Lower lobe of right lung (tissue), 2 donors: ENCODE measurements at regions not wholly inside any gene's neighbourhood (a gene's known extent, or its start where the extent isn't known, plus 50 kb on each side); places are given as distances from the start of the nearest gene placed in this dataset.

Source experiments
- ATAC-seq, 2 donors: fragments of 200-7000 bp; cut with Tn5 transposase; one replicate each; pipeline ENCODE4 v1.9.1; 2020 to 2022; ENCODE audit warnings: mild to moderate bottlenecking in 2 of 2, moderate library complexity in 2 of 2
- DNase-seq: peaks from one replicate; pipeline ENCODE4 v3.0.0-alpha.2; 2020
- H3K27ac ChIP-seq: fragments of 200-600 bp; one replicate; pipeline ENCODE4 v1.8.0; 2022
- H3K27me3 ChIP-seq: fragments of 200-600 bp; one replicate; pipeline ENCODE4 v1.8.0; 2022; ENCODE audit warnings: low read depth
- H3K36me3 ChIP-seq: fragments of 200-600 bp; one replicate; pipeline ENCODE4 v1.8.0; 2022; ENCODE audit warnings: mild to moderate bottlenecking
- H3K4me1 ChIP-seq: fragments of 200-600 bp; one replicate; pipeline ENCODE4 v1.8.0; 2022
- H3K4me3 ChIP-seq: fragments of 200-600 bp; one replicate; pipeline ENCODE4 v1.8.0; 2022; ENCODE audit warnings: mild to moderate bottlenecking
- H3K9me3 ChIP-seq: fragments of 200-600 bp; one replicate; pipeline ENCODE4 v1.8.0; 2022
- intact Hi-C: fragments of 100-400 bp; cut with DNase I; formaldehyde crosslinking; loops from one replicate; pipeline ENCODE4 v1.11.0; 2022
- TF ChIP-seq, protein P1 (sequence below): fragments of 200-600 bp; IDR thresholded peaks from one replicate; pipeline ENCODE4 v1.8.0; 2022; ENCODE audit warnings: antibody characterized with exemption, mild to moderate bottlenecking
- donor health status: DM: no; HTN: yes; CAD: no; lungs with severe emphysema.

DNA sequence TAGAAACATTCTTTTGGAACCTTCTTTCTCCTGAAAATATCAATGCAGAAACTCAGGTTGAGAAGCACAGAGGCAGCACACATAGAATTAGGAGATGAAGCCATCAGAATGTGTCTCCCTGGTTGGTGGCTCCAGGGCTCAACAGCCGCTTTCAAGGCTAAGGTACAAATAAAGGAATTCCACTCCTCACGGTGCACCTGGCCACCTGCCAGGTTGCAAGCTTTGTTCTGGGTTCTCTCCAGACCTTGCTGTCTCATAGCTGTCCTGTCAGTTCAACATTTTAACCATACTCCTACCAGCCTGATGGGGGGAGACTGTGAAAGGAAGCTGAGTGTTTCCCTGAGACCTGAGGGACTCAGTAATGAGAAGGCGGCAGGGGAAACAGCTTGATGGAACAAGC is 96.3 kb upstream of the HPF1 start:
- Histone ChIP-seq H3K9me3 (no peaks in the 10 kb centered on the region), H3K4me1 (no peaks in the 10 kb centered on the region), H3K27me3 (no peaks in the 10 kb centered on the region), H3K36me3 (no peaks in the 10 kb centered on the region), H3K4me3 (no peak overlapping the region), H3K27ac (no peak overlapping the region)
- TF ChIP-seq, protein P1, sequence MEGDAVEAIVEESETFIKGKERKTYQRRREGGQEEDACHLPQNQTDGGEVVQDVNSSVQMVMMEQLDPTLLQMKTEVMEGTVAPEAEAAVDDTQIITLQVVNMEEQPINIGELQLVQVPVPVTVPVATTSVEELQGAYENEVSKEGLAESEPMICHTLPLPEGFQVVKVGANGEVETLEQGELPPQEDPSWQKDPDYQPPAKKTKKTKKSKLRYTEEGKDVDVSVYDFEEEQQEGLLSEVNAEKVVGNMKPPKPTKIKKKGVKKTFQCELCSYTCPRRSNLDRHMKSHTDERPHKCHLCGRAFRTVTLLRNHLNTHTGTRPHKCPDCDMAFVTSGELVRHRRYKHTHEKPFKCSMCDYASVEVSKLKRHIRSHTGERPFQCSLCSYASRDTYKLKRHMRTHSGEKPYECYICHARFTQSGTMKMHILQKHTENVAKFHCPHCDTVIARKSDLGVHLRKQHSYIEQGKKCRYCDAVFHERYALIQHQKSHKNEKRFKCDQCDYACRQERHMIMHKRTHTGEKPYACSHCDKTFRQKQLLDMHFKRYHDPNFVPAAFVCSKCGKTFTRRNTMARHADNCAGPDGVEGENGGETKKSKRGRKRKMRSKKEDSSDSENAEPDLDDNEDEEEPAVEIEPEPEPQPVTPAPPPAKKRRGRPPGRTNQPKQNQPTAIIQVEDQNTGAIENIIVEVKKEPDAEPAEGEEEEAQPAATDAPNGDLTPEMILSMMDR = no peak
- no peak for ATAC-seq
- intact Hi-C loops = no loop called here
- DNase-seq = no peak

DNA sequence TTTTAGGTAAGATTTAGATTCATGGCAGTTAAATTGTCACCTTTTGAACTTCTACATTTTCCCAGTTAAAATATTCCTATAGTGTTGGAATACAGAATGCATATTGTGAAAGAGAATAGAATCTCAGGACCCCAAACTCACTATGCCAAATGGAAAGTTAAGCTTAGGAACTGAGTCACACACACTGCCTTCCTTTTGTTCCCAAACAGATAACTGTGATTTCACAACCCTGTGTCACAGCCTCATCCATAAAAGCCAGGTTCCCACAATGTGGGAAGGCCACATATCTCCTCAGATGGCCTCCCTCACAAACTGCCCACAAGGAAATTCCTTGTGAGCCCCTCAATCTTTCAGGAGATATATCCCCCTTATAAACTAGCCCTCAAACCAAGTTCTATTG is 94.7 kb upstream of the HPF1 start:
- Histone ChIP-seq H3K4me1 (no peaks in the 10 kb centered on the region), H3K27ac (no peak overlapping the region)
- intact Hi-C loops = no loop called here

DNA sequence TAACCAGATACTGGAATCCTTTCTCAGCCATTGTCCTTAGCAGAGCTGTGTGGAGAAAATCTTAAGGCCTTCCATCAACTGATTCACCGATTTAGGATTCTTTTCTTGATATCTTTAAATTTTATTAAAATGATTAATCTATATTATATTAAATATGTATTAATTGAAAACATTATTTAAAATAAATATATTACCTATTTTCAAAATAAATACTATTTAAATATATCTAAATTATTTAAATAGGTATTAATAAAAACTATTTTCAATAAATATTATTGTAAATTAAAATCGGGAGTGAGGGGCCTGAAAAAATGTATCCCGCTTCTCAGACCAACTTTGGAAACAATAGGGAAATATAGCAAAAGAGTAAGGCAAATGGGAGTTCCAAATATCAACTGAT is 94.0 kb upstream of the HPF1 start:
- no peaks in the 10 kb centered on the region for H3K4me1 ChIP-seq
- TF ChIP-seq, protein P1 = no peak
- H3K9me3 ChIP-seq = no peaks in the 10 kb centered on the region
- H3K27ac ChIP-seq = no peak overlapping the region
- no peaks in the 10 kb centered on the region for H3K27me3 ChIP-seq
- no peak overlapping the region for H3K4me3 ChIP-seq
- H3K36me3 ChIP-seq = no peaks in the 10 kb centered on the region
- ATAC-seq (no peak), DNase-seq (no peak)
- intact Hi-C loops = no loop called here

More for the DNA sequence above, 94.7 kb upstream of the HPF1 start:
- H3K9me3 ChIP-seq = no peaks in the 10 kb centered on the region
- no peak for ATAC-seq
- no peak for DNase-seq
- H3K27me3 ChIP-seq = no peaks in the 10 kb centered on the region
- no peaks in the 10 kb centered on the region for H3K36me3 ChIP-seq
- no peak overlapping the region for H3K4me3 ChIP-seq
- TF ChIP-seq, protein P1 = no peak

DNA sequence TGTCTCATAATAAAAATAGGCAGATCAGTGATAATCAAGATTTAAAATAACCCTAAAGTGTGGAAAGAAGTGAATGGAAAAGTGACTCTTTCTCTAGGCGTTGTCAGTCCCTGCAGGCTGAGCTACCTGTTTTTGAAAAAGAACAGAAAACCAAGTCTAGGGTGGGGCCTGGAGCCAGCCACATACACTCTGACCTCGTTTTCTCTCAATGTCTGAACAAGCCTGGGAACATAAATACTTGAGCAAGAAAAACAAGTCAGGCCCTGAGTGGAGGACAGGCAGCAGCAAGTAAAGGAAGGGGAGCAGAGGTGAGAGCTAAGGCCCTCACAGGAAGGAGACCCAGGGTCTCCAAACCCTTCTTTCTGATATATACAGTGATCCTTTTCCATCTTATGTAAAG is 91.7 kb upstream of the HPF1 start:
- intact Hi-C loops = no loop called here
- H3K27me3 ChIP-seq = no peaks in the 10 kb centered on the region
- ATAC-seq (no peak), DNase-seq (no peak)
- H3K36me3 ChIP-seq = no peaks in the 10 kb centered on the region
- no peaks in the 10 kb centered on the region for H3K9me3 ChIP-seq
- no peaks in the 10 kb centered on the region for H3K4me1 ChIP-seq
- H3K4me3 ChIP-seq = no peak overlapping the region
- TF ChIP-seq, protein P1 = no peak
- H3K27ac ChIP-seq = no peak overlapping the region

DNA sequence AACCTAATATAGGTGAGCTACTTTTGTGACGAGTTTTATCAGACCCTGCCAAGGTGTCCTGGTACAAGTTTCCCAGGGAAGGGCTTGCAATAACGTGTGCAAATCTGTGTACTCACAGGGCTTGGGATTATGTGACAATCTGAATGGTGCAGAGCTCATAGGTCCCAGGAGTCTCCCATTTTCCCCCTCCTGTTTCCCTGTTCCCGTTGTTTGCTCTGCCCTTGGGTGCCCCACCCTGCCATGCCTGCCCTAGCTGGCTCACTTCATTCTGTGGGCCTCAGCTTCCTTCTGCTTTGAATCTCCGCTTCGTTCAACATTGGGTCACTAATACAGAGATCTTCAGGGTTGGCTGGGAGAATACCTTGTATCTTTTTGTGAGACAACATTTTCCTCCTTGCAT is 90.3 kb upstream of the HPF1 start:
- intact Hi-C loops = no loop called here
- Histone ChIP-seq H3K27ac (no peak overlapping the region), H3K9me3 (no peaks in the 10 kb centered on the region), H3K27me3 (no peaks in the 10 kb centered on the region), H3K4me1 (no peaks in the 10 kb centered on the region), H3K36me3 (no peaks in the 10 kb centered on the region), H3K4me3 (no peak overlapping the region)
- DNase-seq (no peak), ATAC-seq (no peak)
- TF ChIP-seq, protein P1 = no peak

DNA sequence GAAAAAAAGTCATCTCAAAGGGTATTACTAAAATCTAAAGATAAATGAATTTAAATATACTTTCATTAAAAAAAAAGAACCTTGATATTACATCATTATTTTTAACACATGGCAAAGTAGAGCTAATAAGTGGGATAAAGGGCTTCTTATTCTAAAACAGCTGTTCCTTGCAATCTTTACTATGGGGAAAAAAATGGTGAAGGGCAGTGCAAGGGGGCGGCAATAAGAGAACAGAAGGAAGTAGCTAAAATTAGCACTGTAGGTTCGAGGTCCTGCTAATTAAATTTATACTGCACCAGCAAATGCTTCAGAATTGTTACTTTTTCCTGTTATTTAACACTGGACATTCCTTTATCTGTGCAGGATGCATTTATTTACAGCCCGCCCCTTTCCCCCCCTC is 89.4 kb upstream of the HPF1 start:
- Histone ChIP-seq H3K36me3 (no peaks in the 10 kb centered on the region), H3K27ac (no peak overlapping the region), H3K4me1 (no peaks in the 10 kb centered on the region), H3K9me3 (no peaks in the 10 kb centered on the region), H3K4me3 (no peak overlapping the region), H3K27me3 (no peaks in the 10 kb centered on the region)
- intact Hi-C loops = no loop called here
- TF ChIP-seq, protein P1 = no peak
- DNase-seq = no peak
- ATAC-seq = no peak
